HepG2 (cell line): ENCODE measurements at regions not wholly inside any gene's neighbourhood (a gene's known extent, or its start where the extent isn't known, plus 50 kb on each side); places are given as distances from the start of the nearest gene placed in this dataset.

Source experiments
- ATAC-seq: fragments of 200-7000 bp; cut with Tn5 transposase; 3 replicates; pipeline ENCODE4 v1.9.1; 2020; ENCODE audit warnings: mild to moderate bottlenecking, moderate library complexity
- BruUV-seq: library from RNA; stranded (reverse); fragments of 400-500 nt; replicated peaks from 2 replicates; lab custom pipeline; 2021; lab: Mats Ljungman, UMichigan
- CTCF ChIA-PET: fragments of 300-600 bp; formaldehyde crosslinking; extraction: SDS; loops from one replicate; lab custom pipeline; 2021; ENCODE audit warnings: low total read pairs, inconsistent platforms, low intra/inter-chr PET ratio; lab: Yijun Ruan, JAX
- POLR2A ChIA-PET: fragments of 350-600 bp; sonication (Branson Sonifier 250); formaldehyde crosslinking; loops from one replicate; lab custom pipeline; 2020; ENCODE audit warnings: antibody characterized with exemption, inconsistent platforms; lab: Yijun Ruan, JAX
- DNase-seq: peaks from one replicate; pipeline ENCODE4 v3.0.0-alpha.2; 2015; ENCODE audit warnings: low spot score
- FAIRE-seq: peaks from 3 replicates; lab custom pipeline; 2011; peaks lifted over from hg19 to GRCh38; lab: Jason Lieb, UNC
- H2AFZ ChIP-seq: one replicate; pipeline ENCODE4 v1.6.1; 2011; ENCODE audit warnings: low read length, inconsistent platforms
- H3K27ac ChIP-seq: fragments of 300-600 bp; 3 replicates; pipeline ENCODE4 v1.8.0; 2011; ENCODE audit warnings: mixed run types, mild to moderate bottlenecking, mixed read lengths, low read length, inconsistent platforms; ENCODE audit not compliant: insufficient read depth; ENCODE audit errors: extremely low read length
- H3K27me3 ChIP-seq, 2 experiments: fragments of 200-600 bp in 1 of 2; 2 replicates in 1 of 2; 3 replicates in 1 of 2; pipeline versions ENCODE4 v1.6.0 to v1.8.0; 2011; ENCODE audit warnings: low read length in 2 of 2, mild to moderate bottlenecking in 2 of 2, moderate library complexity in 2 of 2, inconsistent platforms in 1 of 2; ENCODE audit not compliant: insufficient read depth in 2 of 2, control insufficient read depth in 1 of 2
- H3K36me3 ChIP-seq, 2 experiments: fragments of 200-600 bp in 1 of 2; replicated peaks in 1 of 2; 2 replicates in 1 of 2; 3 replicates in 1 of 2; pipeline versions ENCODE4 v1.5.1 to v1.8.0; 2011; ENCODE audit warnings: low read length in 2 of 2, inconsistent platforms in 1 of 2; ENCODE audit not compliant: insufficient read depth in 2 of 2, control insufficient read depth in 1 of 2
- H3K4me1 ChIP-seq: 2 replicates; pipeline ENCODE4 v1.5.1; 2012; ENCODE audit warnings: low read length, inconsistent platforms; ENCODE audit not compliant: insufficient read depth
- H3K4me2 ChIP-seq: 2 replicates; pipeline ENCODE4 v1.6.0; 2011; ENCODE audit warnings: low read depth, low read length, inconsistent platforms
- H3K4me3 ChIP-seq, 3 experiments: fragments of 200-600 bp in 1 of 3; sonication (generic), shearing (Covaris generic) in 1 of 3; replicated peaks in 1 of 3; 2 replicates each; pipeline ENCODE4 v1.5.1; 2011 to 2016; ENCODE audit warnings: low read length in 3 of 3, inconsistent platforms in 2 of 3, low read depth in 2 of 3, mild to moderate bottlenecking in 2 of 3, control low read depth in 1 of 3, mixed read lengths in 1 of 3; ENCODE audit not compliant: insufficient read depth in 1 of 3
- H3K79me2 ChIP-seq: one replicate; pipeline ENCODE4 v1.6.1; 2011; ENCODE audit warnings: low read length, inconsistent platforms; ENCODE audit not compliant: insufficient read depth
- H3K9ac ChIP-seq: 2 replicates; pipeline ENCODE4 v1.6.0; 2011; ENCODE audit warnings: mild to moderate bottlenecking, low read depth, low read length, inconsistent platforms; ENCODE audit not compliant: insufficient read depth
- H3K9me3 ChIP-seq: 2 replicates; pipeline ENCODE4 v1.5.1; 2012; ENCODE audit warnings: mild to moderate bottlenecking, low read length
- H4K20me1 ChIP-seq: 2 replicates; pipeline ENCODE4 v1.6.0; 2011; ENCODE audit warnings: inconsistent platforms, mild to moderate bottlenecking, low read length, moderate library complexity; ENCODE audit not compliant: insufficient read depth
- ATF4 ChIP-seq, 2 experiments: fragments of 450-650 bp in 1 of 2; sonication (generic) in 1 of 2; formaldehyde crosslinking; IDR thresholded peaks; 2 replicates each; pipeline versions ENCODE4 v1.5.0 to v1.8.0; 2020 to 2022; ENCODE audit warnings: mild to moderate bottlenecking in 1 of 2, missing genetic modification reagents in 1 of 2
- FLYWCH1 ChIP-seq: sonication (generic); formaldehyde crosslinking; IDR thresholded peaks from 2 replicates; pipeline ENCODE4 v1.8.1; 2023; ENCODE audit warnings: mild to moderate bottlenecking, missing genetic modification reagents
- HMGA1 ChIP-seq: sonication (generic); formaldehyde crosslinking; conservative IDR thresholded peaks from 2 replicates; pipeline ENCODE4 v1.4.0; 2020; ENCODE audit warnings: missing genetic modification reagents
- NR2F6 ChIP-seq, 2 experiments: IDR thresholded peaks; 2 replicates each; pipeline ENCODE4 v1.6.1; 2016; ENCODE audit warnings: antibody characterized with exemption in 1 of 2, mild to moderate bottlenecking in 1 of 2
- PCBP2 ChIP-seq: fragments of 200-400 bp; formaldehyde crosslinking; optimal IDR thresholded peaks from 2 replicates; pipeline ENCODE3; 2018; ENCODE audit warnings: low read length, low read depth; ENCODE audit not compliant: poor library complexity, severe bottlenecking
- POGK ChIP-seq: sonication (generic); formaldehyde crosslinking; conservative IDR thresholded peaks from 2 replicates; pipeline ENCODE4 v1.8.0; 2022; ENCODE audit warnings: mild to moderate bottlenecking, moderate library complexity, missing genetic modification reagents
- RARG ChIP-seq: sonication (generic); formaldehyde crosslinking; IDR thresholded peaks from 2 replicates; pipeline ENCODE4 v1.4.0; 2020; ENCODE audit warnings: low read depth, mild to moderate bottlenecking, missing genetic modification reagents
- SIX4 ChIP-seq: sonication (generic); formaldehyde crosslinking; IDR thresholded peaks from 2 replicates; pipeline ENCODE4 v1.4.0; 2020; ENCODE audit warnings: missing genetic modification reagents
- TAF15 ChIP-seq: fragments of 200-400 bp; formaldehyde crosslinking; IDR thresholded peaks from one replicate; pipeline ENCODE4 v1.6.1; 2018; ENCODE audit warnings: mild to moderate bottlenecking, low read depth, low read length; ENCODE audit not compliant: poor library complexity, severe bottlenecking
- TCF7L2 ChIP-seq: IDR thresholded peaks from 2 replicates; pipeline ENCODE4 v1.6.1; 2011; ENCODE audit warnings: mild to moderate bottlenecking, low read depth, low read length, moderate library complexity
- TEAD3 ChIP-seq: optimal IDR thresholded peaks from 2 replicates; pipeline ENCODE3; 2016; ENCODE audit warnings: borderline replicate concordance
- ZBTB3 ChIP-seq: sonication (generic); formaldehyde crosslinking; IDR thresholded peaks from 2 replicates; pipeline ENCODE4 v1.4.0; 2020; ENCODE audit warnings: low read depth, mild to moderate bottlenecking, moderate library complexity, missing genetic modification reagents, borderline replicate concordance
- ZNF549 ChIP-seq: sonication (generic); formaldehyde crosslinking; IDR thresholded peaks from 2 replicates; pipeline ENCODE4 v1.5.0; 2020; ENCODE audit warnings: missing genetic modification reagents
- WGBS: methylation state at CpG from one replicate; pipeline ENCODE4 v1.1.6; 2017; ENCODE audit warnings: low lambda C conversion rate; 5-methylcytosine and 5-hydroxymethylcytosine counted together
- in situ Hi-C: cut with HindIII; loops from 2 replicates; pipeline ENCODE4 v1.10.0; 2017; ENCODE audit warnings: low pct_unique_long_range_greater_than_20kb; ENCODE audit not compliant: extremely low pct_ligation_motif_present
- intact Hi-C: fragments of 100-400 bp; cut with micrococcal nuclease; formaldehyde crosslinking; loops from one replicate; pipeline ENCODE4 v1.10.0; 2022; ENCODE audit not compliant: unreplicated experiment

- Histone ChIP-seq H3K4me2 (no peak overlapping the region), H3K36me3 (no peaks in the 10 kb centered on the region), H3K27ac (no peak overlapping the region), H3K79me2 (no peaks in the 10 kb centered on the region), H3K4me3 (no peak overlapping the region), H3K4me1 (no peaks in the 10 kb centered on the region), H2AFZ (no peak overlapping the region)
- DNase-seq (no peak), ATAC-seq (no peak), FAIRE-seq (no peak)
- TF ChIP-seq POGK (no peak), NR2F6 (IDR thresholded peaks at IDR 0.05) (no peak), NR2F6 (CRISPR knock-in tag; IDR thresholded peaks at IDR 0.05) (no peak), ZBTB3 (CRISPR knock-in tag) (no peak)
- TF ChIP-seq, all 625 proteins: peak for 0
- in situ Hi-C loops (no loop called here), intact Hi-C loops (no loop called here)
- WGBS, result 0% methylated on average over 3 of the region's 3 CpGs
- H3K9ac ChIP-seq, result no peak overlapping the region
- CTCF ChIA-PET, result no interaction called here
- POLR2A ChIA-PET, result no interaction called here
- no peaks in the 10 kb centered on the region for H4K20me1 ChIP-seq
- no peaks in the 10 kb centered on the region for H3K27me3 ChIP-seq
- H3K9me3 ChIP-seq, result peaks cover 41% of the 10 kb centered on the region
- BruUV-seq, result no TSS peak
Observed at GRCh38 chrY:16490706-16491105, 1389.3 kb downstream of the CDY2B start.

- intact Hi-C loops, result no loop called here
- CTCF ChIA-PET, result no interaction called here
- no peaks in the 10 kb centered on the region for H3K4me1 ChIP-seq
- no peak overlapping the region for H3K4me2 ChIP-seq
- TF ChIP-seq ATF4 (CRISPR knock-in tag; IDR thresholded peaks at IDR 0.05) (no peak), ZNF549 (no peak), PCBP2 (no peak), FLYWCH1 (CRISPR knock-in tag) (no peak), TEAD3 (CRISPR knock-in tag) (no peak), TCF7L2 (no peak), SIX4 (no peak), RARG (CRISPR knock-in tag) (no peak), TAF15 (no peak), HMGA1 (no peak)
- no peaks in the 10 kb centered on the region for H3K27me3 ChIP-seq
- H3K36me3 ChIP-seq, result no peaks in the 10 kb centered on the region
- no peak overlapping the region for H3K27ac ChIP-seq
- H4K20me1 ChIP-seq, result no peaks in the 10 kb centered on the region
- BruUV-seq, result no TSS peak
- H2AFZ ChIP-seq, result no peak overlapping the region
- in situ Hi-C loops, result no loop called here
- FAIRE-seq, result no peak
- ATAC-seq, result no peak
- no peak for DNase-seq
- WGBS, result 2% methylated on average over 2 of the region's 2 CpGs
- no peak overlapping the region for H3K9ac ChIP-seq
- H3K4me3 ChIP-seq, result no peak overlapping the region
- no peaks in the 10 kb centered on the region for H3K79me2 ChIP-seq
- H3K9me3 ChIP-seq, result peaks cover 47% of the 10 kb centered on the region
- POLR2A ChIA-PET, result no interaction called here
Observed at GRCh38 chrY:16486696-16487215, 1393.3 kb downstream of the CDY2B start.
